GM23248 (cell line): ENCODE measurements at regions not wholly inside any gene's neighbourhood (a gene's known extent, or its start where the extent isn't known, plus 50 kb on each side); places are given as distances from the start of the nearest gene placed in this dataset.
"Not testable (repeated sequence)": the region's sequence is repeated elsewhere in the genome, so short reads cannot be mapped to it uniquely, and the experiment has no call there.

ENCODE experiments used
- DNase-seq: peaks from one replicate; pipeline ENCODE4 v3.0.0-alpha.2; 2015
- H2AFZ ChIP-seq: fragments of 200-600 bp; sonication (generic); 2 replicates; pipeline ENCODE4 v1.6.1; 2016; ENCODE audit warnings: antibody characterized with exemption
- H3F3A ChIP-seq: fragments of 200-600 bp; sonication (generic); 2 replicates; pipeline ENCODE4 v1.6.1; 2016; ENCODE audit warnings: mild to moderate bottlenecking, antibody characterized with exemption, mixed run types; ENCODE audit not compliant: insufficient read depth
- H3K27ac ChIP-seq: fragments of 200-600 bp; sonication (generic); 2 replicates; pipeline ENCODE4 v1.5.1; 2016; ENCODE audit warnings: mild to moderate bottlenecking
- H3K27me3 ChIP-seq: fragments of 200-600 bp; sonication (generic); replicated peaks from 2 replicates; pipeline ENCODE4 v1.6.1; 2016; ENCODE audit warnings: mild to moderate bottlenecking; ENCODE audit not compliant: insufficient read depth
- H3K36me3 ChIP-seq: fragments of 200-600 bp; sonication (generic); 2 replicates; pipeline ENCODE4 v1.6.1; 2016; ENCODE audit warnings: low read depth, mild to moderate bottlenecking
- H3K4me1 ChIP-seq: fragments of 200-600 bp; sonication (generic); 2 replicates; pipeline ENCODE4 v1.6.1; 2016; ENCODE audit warnings: mild to moderate bottlenecking; ENCODE audit not compliant: insufficient read depth
- H3K4me2 ChIP-seq: fragments of 200-600 bp; sonication (generic); one replicate; pipeline ENCODE4 v1.6.1; 2016; ENCODE audit warnings: mild to moderate bottlenecking; ENCODE audit not compliant: unreplicated experiment
- H3K4me3 ChIP-seq: fragments of 200-600 bp; sonication (generic); 2 replicates; pipeline ENCODE4 v1.5.1; 2016; ENCODE audit warnings: mild to moderate bottlenecking
- H3K79me2 ChIP-seq: fragments of 200-600 bp; sonication (generic); 2 replicates; pipeline ENCODE4 v1.6.1; 2016; ENCODE audit warnings: mild to moderate bottlenecking; ENCODE audit not compliant: insufficient read depth
- H3K9ac ChIP-seq: fragments of 200-600 bp; sonication (generic); 2 replicates; pipeline ENCODE4 v1.6.1; 2016; ENCODE audit warnings: mild to moderate bottlenecking
- H3K9me2 ChIP-seq: fragments of 200-600 bp; sonication (generic); 2 replicates; pipeline ENCODE4 v1.6.1; 2016; ENCODE audit warnings: mixed run types, mild to moderate bottlenecking, moderate library complexity; ENCODE audit not compliant: insufficient read depth
- H3K9me3 ChIP-seq: fragments of 200-600 bp; sonication (generic); one replicate; pipeline ENCODE4 v1.6.1; 2017; ENCODE audit warnings: low read depth
- H4K20me1 ChIP-seq: fragments of 200-600 bp; sonication (generic); 2 replicates; pipeline ENCODE4 v1.6.0; 2016; ENCODE audit not compliant: insufficient read depth
- WGBS, 2 experiments: methylation state at CpG; one replicate each; pipeline ENCODE4 v1.1.6; 2015 to 2017; ENCODE audit warnings: low lambda C conversion rate in 2 of 2, low coverage in 1 of 2; ENCODE audit errors: missing lambda C conversion rate in 2 of 2; 5-methylcytosine and 5-hydroxymethylcytosine counted together
- in situ Hi-C: fragments of 300-500 bp; cut with MboI; formaldehyde crosslinking; loops from 2 replicates; pipeline ENCODE4 v1.15.0; 2020

- H4K20me1 ChIP-seq, H3K9ac ChIP-seq, H3K4me2 ChIP-seq, H3K4me1 ChIP-seq, H3K79me2 ChIP-seq, in situ Hi-C loops, H3K27me3 ChIP-seq, H3F3A ChIP-seq, H3K4me3 ChIP-seq, H3K27ac ChIP-seq, H2AFZ ChIP-seq, H3K9me2 ChIP-seq, H3K36me3 ChIP-seq, DNase-seq, H3K9me3 ChIP-seq: not testable (repeated sequence)
- WGBS, 2 experiments, result 79 to 83% methylated on average over 6 of the region's 6 CpGs
These were observed 160.4 kb upstream of the NOTCH2NLA start for GRCh38 chr1:146389178-146389577.

- 18 to 24% methylated on average over 9 of the region's 10 CpGs for WGBS, 2 experiments
- H3K79me2 ChIP-seq, H3K4me2 ChIP-seq, H3F3A ChIP-seq, H3K9me2 ChIP-seq, H3K27ac ChIP-seq, H3K4me1 ChIP-seq, H4K20me1 ChIP-seq, in situ Hi-C loops, H2AFZ ChIP-seq, H3K4me3 ChIP-seq, H3K9me3 ChIP-seq, H3K27me3 ChIP-seq, H3K36me3 ChIP-seq: not testable (repeated sequence)
- 0 out of 2 replicates have a peak overlapping the region, but pooled peaks have one; percentile 87 for H3K9ac ChIP-seq
- DNase-seq, result peak; percentile 23
These were observed 159.1 kb upstream of the NOTCH2NLA start for GRCh38 chr1:146387750-146388469.

- DNase-seq, result peak; percentile 86
- WGBS, 2 experiments, result 0% methylated on average over 27 to 33 of the region's 39 CpGs
- in situ Hi-C loops, H3K36me3 ChIP-seq, H3K9me2 ChIP-seq, H3K9me3 ChIP-seq, H4K20me1 ChIP-seq, H3K4me1 ChIP-seq, H3F3A ChIP-seq, H3K27me3 ChIP-seq, H3K79me2 ChIP-seq: not testable (repeated sequence)
- H3K4me2 ChIP-seq, result peak overlapping the region; percentile 88
- peak overlapping the region; percentile 93 for H3K27ac ChIP-seq
- H3K4me3 ChIP-seq, result peak overlapping the region; percentile 84
- H2AFZ ChIP-seq, result peak overlapping the region; percentile 93
- peak overlapping the region; percentile 87 for H3K9ac ChIP-seq
These were observed 158.3 kb upstream of the NOTCH2NLA start for GRCh38 chr1:146386851-146387749.

GRCh38 chr1:146381196-146381595 lies 152.4 kb upstream of the NOTCH2NLA start:
- H4K20me1 ChIP-seq, H3K36me3 ChIP-seq, H3K9me2 ChIP-seq, H2AFZ ChIP-seq, H3K4me2 ChIP-seq, H3F3A ChIP-seq, in situ Hi-C loops, H3K79me2 ChIP-seq, H3K9ac ChIP-seq, DNase-seq, H3K27me3 ChIP-seq, H3K27ac ChIP-seq, H3K4me1 ChIP-seq, H3K9me3 ChIP-seq, H3K4me3 ChIP-seq: not testable (repeated sequence)
- 50 to 66% methylated on average over 2 to 4 of the region's 7 CpGs for WGBS, 2 experiments

GRCh38 chr1:146376708-146377496 lies 148.1 kb upstream of the NOTCH2NLA start:
- in situ Hi-C loops, H3K9me3 ChIP-seq, H3F3A ChIP-seq, H3K79me2 ChIP-seq, H3K27me3 ChIP-seq, H3K36me3 ChIP-seq, H3K4me1 ChIP-seq, H3K9me2 ChIP-seq, H4K20me1 ChIP-seq: not testable (repeated sequence)
- Histone ChIP-seq H3K4me3 (peak overlapping the region; percentile 61), H3K4me2 (peak overlapping the region; percentile 83), H3K27ac (peak overlapping the region; percentile 56), H2AFZ (0 out of 2 replicates have a peak overlapping the region, but pooled peaks have one; percentile 7), H3K9ac (peak overlapping the region; percentile 57)
- DNase-seq, result peak; percentile 97
- 1% methylated on average over 32 to 38 of the region's 42 CpGs for WGBS, 2 experiments

GRCh38 chr1:146376309-146376707 lies 147.5 kb upstream of the NOTCH2NLA start:
- H3K27me3 ChIP-seq, H3K9me3 ChIP-seq, H3K9me2 ChIP-seq, H3K4me2 ChIP-seq, H3K4me1 ChIP-seq, H3F3A ChIP-seq, H3K79me2 ChIP-seq, in situ Hi-C loops, H3K36me3 ChIP-seq, H4K20me1 ChIP-seq: not testable (repeated sequence)
- Histone ChIP-seq H3K4me3 (peak overlapping the region; percentile 74), H2AFZ (peak overlapping the region; percentile 75; the same call in 1 of the 2 replicates), H3K9ac (peak overlapping the region; percentile 78), H3K27ac (peak overlapping the region; percentile 70)
- 1% methylated on average over 23 to 27 of the region's 27 CpGs for WGBS, 2 experiments
- peak; percentile 80 for DNase-seq

- H3K9ac ChIP-seq, H3K9me3 ChIP-seq, H3K27ac ChIP-seq, H2AFZ ChIP-seq, H3K4me1 ChIP-seq, H3K9me2 ChIP-seq, H3K4me3 ChIP-seq, H3K4me2 ChIP-seq, H3K36me3 ChIP-seq, H4K20me1 ChIP-seq, H3F3A ChIP-seq, DNase-seq, in situ Hi-C loops, H3K27me3 ChIP-seq, H3K79me2 ChIP-seq: not testable (repeated sequence)
- 97% methylated on average over 6 of the region's 6 CpGs for WGBS, 2 experiments
These were observed 146.3 kb upstream of the NOTCH2NLA start for GRCh38 chr1:146375108-146375507.
